Type B pancreatic cell (in vitro differentiated cells): ENCODE measurements at regions not wholly inside any gene's neighbourhood (a gene's known extent, or its start where the extent isn't known, plus 50 kb on each side); places are given as distances from the start of the nearest gene placed in this dataset.

ENCODE experiments used
- DNase-seq: peaks from one replicate; pipeline ENCODE4 v3.0.0; 2021; ENCODE audit warnings: mixed read lengths; ENCODE audit not compliant: unreplicated experiment; ENCODE audit errors: extremely low spot score
- H3K27ac Mint-ChIP-seq: 2 replicates; pipeline ENCODE4 v1.8.0; 2021; ENCODE audit warnings: mild to moderate bottlenecking, mixed read lengths
- H3K27me3 Mint-ChIP-seq: 2 replicates; pipeline ENCODE4 v1.8.0; 2021; ENCODE audit warnings: mixed read lengths
- H3K36me3 Mint-ChIP-seq: 2 replicates; pipeline ENCODE4 v1.8.0; 2021; ENCODE audit warnings: mixed read lengths
- H3K4me1 Mint-ChIP-seq: one replicate; pipeline ENCODE4 v1.8.0; 2021; ENCODE audit warnings: mixed read lengths; ENCODE audit not compliant: unreplicated experiment
- H3K4me3 Mint-ChIP-seq: 2 replicates; pipeline ENCODE4 v1.8.0; 2021; ENCODE audit warnings: mild to moderate bottlenecking, mixed read lengths
- H3K9me3 Mint-ChIP-seq: 2 replicates; pipeline ENCODE4 v1.8.0; 2021; ENCODE audit warnings: mixed read lengths
- CTCF ChIP-seq: fragments of 200-600 bp; sonication (generic); conservative IDR thresholded peaks from 2 replicates; pipeline ENCODE4 v1.5.0; 2021; ENCODE audit warnings: antibody characterized with exemption, mild to moderate bottlenecking

- Mint-ChIP-seq H3K9me3 (no peaks in the 10 kb centered on the region), H3K27ac (no peak overlapping the region), H3K36me3 (no peaks in the 10 kb centered on the region), H3K4me3 (no peak overlapping the region), H3K4me1 (peaks cover 3% of the 10 kb centered on the region), H3K27me3 (peaks cover 5% of the 10 kb centered on the region)
- no peak for DNase-seq
- TF ChIP-seq CTCF, result no peak
Observed at GRCh38 chr4:14532436-14532835, 469.8 kb upstream of the CPEB2 start.

GRCh38 chr4:14539246-14539645, 463.0 kb upstream of the CPEB2 start:
- Mint-ChIP-seq H3K4me1 (no peaks in the 10 kb centered on the region), H3K9me3 (no peaks in the 10 kb centered on the region), H3K27me3 (no peaks in the 10 kb centered on the region), H3K27ac (no peak overlapping the region), H3K36me3 (no peaks in the 10 kb centered on the region), H3K4me3 (no peak overlapping the region)
- DNase-seq, result no peak
- TF ChIP-seq CTCF, result no peak

- no peak for DNase-seq
- H3K9me3 Mint-ChIP-seq, result no peaks in the 10 kb centered on the region
- no peaks in the 10 kb centered on the region for H3K27me3 Mint-ChIP-seq
- no peak overlapping the region for H3K4me3 Mint-ChIP-seq
- TF ChIP-seq CTCF, result no peak
- no peaks in the 10 kb centered on the region for H3K4me1 Mint-ChIP-seq
- no peaks in the 10 kb centered on the region for H3K36me3 Mint-ChIP-seq
- H3K27ac Mint-ChIP-seq, result no peak overlapping the region
Observed at GRCh38 chr4:14545163-14545562, 457.1 kb upstream of the CPEB2 start.

- Mint-ChIP-seq H3K9me3 (no peaks in the 10 kb centered on the region), H3K27ac (no peak overlapping the region), H3K27me3 (no peaks in the 10 kb centered on the region), H3K4me3 (no peak overlapping the region), H3K4me1 (no peaks in the 10 kb centered on the region), H3K36me3 (no peaks in the 10 kb centered on the region)
- DNase-seq, result no peak
- TF ChIP-seq CTCF, result no peak
Observed at GRCh38 chr4:14545807-14546206, 456.5 kb upstream of the CPEB2 start.

- H3K27ac Mint-ChIP-seq, result no peak overlapping the region
- no peaks in the 10 kb centered on the region for H3K4me1 Mint-ChIP-seq
- no peak overlapping the region for H3K4me3 Mint-ChIP-seq
- H3K27me3 Mint-ChIP-seq, result peaks cover 3% of the 10 kb centered on the region
- H3K9me3 Mint-ChIP-seq, result no peaks in the 10 kb centered on the region
- no peak for TF ChIP-seq CTCF
- no peak for DNase-seq
- H3K36me3 Mint-ChIP-seq, result no peaks in the 10 kb centered on the region
Observed at GRCh38 chr4:14552119-14552518, 450.2 kb upstream of the CPEB2 start.

- no peak for DNase-seq
- Mint-ChIP-seq H3K4me3 (no peak overlapping the region), H3K36me3 (no peaks in the 10 kb centered on the region), H3K9me3 (no peaks in the 10 kb centered on the region), H3K4me1 (no peaks in the 10 kb centered on the region), H3K27ac (no peak overlapping the region), H3K27me3 (peaks cover 3% of the 10 kb centered on the region)
- TF ChIP-seq CTCF, result no peak
Observed at GRCh38 chr4:14559646-14560045, 442.6 kb upstream of the CPEB2 start.
